ENCODE measurements at regions not wholly inside any gene's neighbourhood (a gene's known extent, or its start where the extent isn't known, plus 50 kb on each side); places are given as distances from the start of the nearest gene placed in this dataset.

GRCh38 chr9:32260151-32260862 lies 124.1 kb upstream of the ACO1 start:
- no peaks in the 10 kb centered on the region for H3K27me3 ChIP-seq (ENCODE audit: control insufficient read depth, insufficient read depth, low read length)
- CTCF ChIA-PET, result no interaction called here
- no peaks in the 10 kb centered on the region for H3K36me3 ChIP-seq (ENCODE audit: control insufficient read depth, insufficient read depth, low read length)
- no peak overlapping the region for H3K4me3 ChIP-seq (ENCODE audit: low read depth in 2 of 2, low read length in 2 of 2)
- TF ChIP-seq CTCF (IDR thresholded peaks at IDR 0.05), result no peak
- TF ChIP-seq SIN3A (IDR thresholded peaks at IDR 0.05; ENCODE audit: borderline replicate concordance, insufficient read depth, low read depth, low read length), result no peak
- TF ChIP-seq POLR2AphosphoS5 (IDR thresholded peaks at IDR 0.05; ENCODE audit: low read depth, low read length), result no peak
- TF ChIP-seq TCF7L2 (IDR thresholded peaks at IDR 0.05; ENCODE audit: low read depth, low read length), result no peak
- TF ChIP-seq, protein P1, sequence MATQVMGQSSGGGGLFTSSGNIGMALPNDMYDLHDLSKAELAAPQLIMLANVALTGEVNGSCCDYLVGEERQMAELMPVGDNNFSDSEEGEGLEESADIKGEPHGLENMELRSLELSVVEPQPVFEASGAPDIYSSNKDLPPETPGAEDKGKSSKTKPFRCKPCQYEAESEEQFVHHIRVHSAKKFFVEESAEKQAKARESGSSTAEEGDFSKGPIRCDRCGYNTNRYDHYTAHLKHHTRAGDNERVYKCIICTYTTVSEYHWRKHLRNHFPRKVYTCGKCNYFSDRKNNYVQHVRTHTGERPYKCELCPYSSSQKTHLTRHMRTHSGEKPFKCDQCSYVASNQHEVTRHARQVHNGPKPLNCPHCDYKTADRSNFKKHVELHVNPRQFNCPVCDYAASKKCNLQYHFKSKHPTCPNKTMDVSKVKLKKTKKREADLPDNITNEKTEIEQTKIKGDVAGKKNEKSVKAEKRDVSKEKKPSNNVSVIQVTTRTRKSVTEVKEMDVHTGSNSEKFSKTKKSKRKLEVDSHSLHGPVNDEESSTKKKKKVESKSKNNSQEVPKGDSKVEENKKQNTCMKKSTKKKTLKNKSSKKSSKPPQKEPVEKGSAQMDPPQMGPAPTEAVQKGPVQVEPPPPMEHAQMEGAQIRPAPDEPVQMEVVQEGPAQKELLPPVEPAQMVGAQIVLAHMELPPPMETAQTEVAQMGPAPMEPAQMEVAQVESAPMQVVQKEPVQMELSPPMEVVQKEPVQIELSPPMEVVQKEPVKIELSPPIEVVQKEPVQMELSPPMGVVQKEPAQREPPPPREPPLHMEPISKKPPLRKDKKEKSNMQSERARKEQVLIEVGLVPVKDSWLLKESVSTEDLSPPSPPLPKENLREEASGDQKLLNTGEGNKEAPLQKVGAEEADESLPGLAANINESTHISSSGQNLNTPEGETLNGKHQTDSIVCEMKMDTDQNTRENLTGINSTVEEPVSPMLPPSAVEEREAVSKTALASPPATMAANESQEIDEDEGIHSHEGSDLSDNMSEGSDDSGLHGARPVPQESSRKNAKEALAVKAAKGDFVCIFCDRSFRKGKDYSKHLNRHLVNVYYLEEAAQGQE (IDR thresholded peaks at IDR 0.05; ENCODE audit: insufficient read depth in 1 of 2, low read depth in 2 of 2, low read length in 1 of 2), result no peak
- ATAC-seq (no peak), DNase-seq (ENCODE audit: low read depth, low spot score) (no peak)
- intact Hi-C loops (cut with micrococcal nuclease; ENCODE audit: unreplicated experiment) (no loop called here), in situ Hi-C loops (cut with HindIII; ENCODE audit: low pct_unique_long_range_greater_than_20kb, low sequenced_read_pairs) (no loop called here)
- no peaks in the 10 kb centered on the region for H3K4me1 ChIP-seq (ENCODE audit: control insufficient read depth, insufficient read depth, low read length)
- no TSS peak for BruUV-seq (replicated peaks)
- H3K27ac ChIP-seq (ENCODE audit: low read length), result no peak overlapping the region
- POLR2A ChIA-PET, result no interaction called here
- H3K9me3 ChIP-seq (ENCODE audit: control insufficient read depth, insufficient read depth, low read depth, low read length), result no peaks in the 10 kb centered on the region

DNA sequence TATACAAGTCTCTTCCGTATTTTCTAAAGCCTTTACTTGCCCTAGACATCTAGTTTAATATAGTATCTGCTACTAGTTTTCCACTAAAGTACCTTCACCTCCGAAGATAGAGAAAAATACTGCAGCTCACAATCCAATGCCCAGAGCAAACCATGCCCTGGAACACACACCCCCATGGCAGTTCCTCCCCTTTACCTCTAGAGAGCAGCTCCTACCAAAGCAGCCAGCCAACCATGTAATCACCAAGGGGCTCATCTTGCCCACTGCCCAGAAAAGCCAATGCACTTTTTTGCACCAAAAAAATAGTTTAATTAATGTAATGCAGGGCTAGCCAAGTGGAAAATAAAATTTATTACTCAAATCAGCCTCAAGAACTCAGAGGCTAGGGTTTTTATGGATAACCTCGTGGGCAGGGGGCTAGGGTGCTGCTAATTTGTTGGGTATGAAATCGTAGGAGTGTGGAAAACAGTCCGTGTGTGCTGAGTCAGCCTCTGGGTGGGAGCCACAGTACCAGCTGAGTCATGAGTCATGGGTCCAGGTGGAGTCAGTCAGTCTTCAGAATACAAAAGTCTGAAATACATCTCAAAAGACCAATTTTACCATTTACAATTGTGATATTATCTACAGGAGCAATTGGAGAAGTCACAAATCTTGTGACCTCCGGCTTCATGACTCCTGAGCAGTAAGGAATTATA lies 120.1 kb upstream of the ACO1 start:
- no TSS peak for BruUV-seq (replicated peaks)
- H3K9me3 ChIP-seq (ENCODE audit: control insufficient read depth, insufficient read depth, low read depth, low read length), result no peaks in the 10 kb centered on the region
- no peak for ATAC-seq
- H3K4me1 ChIP-seq (ENCODE audit: control insufficient read depth, insufficient read depth, low read length), result no peaks in the 10 kb centered on the region
- H3K4me3 ChIP-seq (ENCODE audit: low read depth in 2 of 2, low read length in 2 of 2), result no peak overlapping the region
- in situ Hi-C loops (cut with HindIII; ENCODE audit: low pct_unique_long_range_greater_than_20kb, low sequenced_read_pairs), result no loop called here
- H3K36me3 ChIP-seq (ENCODE audit: control insufficient read depth, insufficient read depth, low read length), result no peaks in the 10 kb centered on the region
- ChIA-PET CTCF (interaction anchor here (0.5 kb wide), 1 partner anchor 14 kb away, joined by 5 read pairs; no protein-coding TSS in a partner anchor), POLR2A (no interaction called here)
- intact Hi-C loops (cut with micrococcal nuclease; ENCODE audit: unreplicated experiment), result no loop called here
- TF ChIP-seq POLR2AphosphoS5 (IDR thresholded peaks at IDR 0.05; ENCODE audit: low read depth, low read length) (no peak), TCF7L2 (IDR thresholded peaks at IDR 0.05; ENCODE audit: low read depth, low read length) (no peak), SIN3A (IDR thresholded peaks at IDR 0.05; ENCODE audit: borderline replicate concordance, insufficient read depth, low read depth, low read length) (no peak), CTCF (IDR thresholded peaks at IDR 0.05) (no peak)
- TF ChIP-seq, protein P1 (IDR thresholded peaks at IDR 0.05; ENCODE audit: insufficient read depth in 1 of 2, low read depth in 2 of 2, low read length in 1 of 2), result no peak
- no peaks in the 10 kb centered on the region for H3K27me3 ChIP-seq (ENCODE audit: control insufficient read depth, insufficient read depth, low read length)
- no peak overlapping the region for H3K27ac ChIP-seq (ENCODE audit: low read length)
- no peak for DNase-seq (ENCODE audit: low read depth, low spot score)
